ENCODE measurements at regions not wholly inside any gene's neighbourhood (a gene's known extent, or its start where the extent isn't known, plus 50 kb on each side); places are given as distances from the start of the nearest gene placed in this dataset.
"Not testable (repeated sequence)": the region's sequence is repeated elsewhere in the genome, so short reads cannot be mapped to it uniquely, and the experiment has no call there.

DNA sequence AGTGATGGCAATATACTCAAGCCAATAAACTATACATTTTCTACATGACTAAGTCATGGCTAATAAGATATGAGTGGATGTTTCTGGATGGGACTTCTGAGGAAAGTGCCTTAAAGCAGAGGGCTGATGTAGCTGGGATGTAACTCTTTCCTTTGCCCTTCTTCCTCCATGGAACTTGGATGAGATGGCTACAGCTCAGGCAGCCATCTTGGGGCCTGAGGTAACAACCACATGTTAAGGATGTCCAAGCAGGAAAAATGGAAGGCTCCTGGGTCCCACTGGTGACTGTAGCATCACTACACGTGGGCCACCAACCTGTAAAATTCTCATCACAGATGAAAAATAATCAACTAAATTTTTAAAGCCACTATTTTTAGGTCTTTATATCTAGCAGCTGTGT is 54.4 kb upstream of the GRIP1 start:
- no peak for DNase-seq

DNA sequence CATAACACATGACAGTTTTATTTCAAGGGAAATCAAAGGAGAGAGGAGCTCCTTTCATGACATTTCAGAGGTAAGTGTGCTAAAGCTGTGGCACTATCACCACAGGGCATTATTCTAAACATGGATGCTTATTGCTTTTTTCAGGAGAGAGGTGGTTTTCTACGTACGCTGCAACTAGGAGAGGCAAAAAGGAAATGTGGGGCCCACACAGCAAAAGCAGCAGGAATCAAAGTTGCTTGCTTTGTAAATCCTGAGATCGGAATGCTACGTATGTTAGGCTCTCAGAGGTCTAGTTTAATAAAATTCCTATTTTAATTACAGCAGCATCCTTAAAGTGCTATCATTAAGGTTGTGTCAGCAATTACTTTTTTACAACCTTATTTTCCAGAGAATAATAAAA is 55.0 kb upstream of the GRIP1 start:
- no peak for DNase-seq

DNA sequence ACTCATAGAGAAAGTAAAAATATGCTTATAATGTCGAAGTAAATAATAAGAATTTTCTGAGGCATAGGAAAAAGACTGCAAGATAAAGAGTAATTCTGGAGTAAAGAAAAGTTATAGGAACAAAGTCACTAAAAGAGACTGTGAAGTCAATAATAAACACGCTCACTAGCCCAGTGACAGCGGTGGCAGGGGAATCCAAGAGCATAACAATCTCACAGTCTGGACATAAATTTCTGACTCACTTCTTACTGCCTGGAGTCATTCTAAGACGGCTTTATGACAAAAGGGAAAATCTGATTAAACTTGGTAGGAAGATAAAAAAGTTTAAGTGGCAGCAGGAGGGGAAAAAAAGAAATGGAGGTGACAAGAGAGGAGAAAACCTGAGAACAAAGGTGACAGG is 56.4 kb upstream of the GRIP1 start:
- DNase-seq, result no peak

DNA sequence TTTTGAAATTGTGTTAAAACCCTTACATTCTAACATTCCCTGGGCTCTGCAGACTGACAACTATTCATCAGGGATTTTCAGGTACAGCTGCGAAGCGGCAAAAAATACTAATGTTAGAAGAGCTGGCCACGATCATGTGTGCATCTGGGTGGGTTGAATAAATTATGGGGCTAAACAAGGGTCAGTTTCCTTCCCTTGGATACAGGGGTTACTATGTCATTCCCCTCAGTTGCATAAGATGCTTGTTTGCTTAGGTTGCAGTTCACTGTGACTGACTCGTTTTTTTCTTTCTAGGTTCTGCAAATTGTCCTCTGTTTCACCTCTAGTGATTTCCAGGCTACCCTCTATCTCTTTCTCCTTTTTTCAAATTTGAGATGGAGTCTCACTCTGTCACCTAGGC is 58.1 kb upstream of the GRIP1 start:
- no peak for DNase-seq

DNA sequence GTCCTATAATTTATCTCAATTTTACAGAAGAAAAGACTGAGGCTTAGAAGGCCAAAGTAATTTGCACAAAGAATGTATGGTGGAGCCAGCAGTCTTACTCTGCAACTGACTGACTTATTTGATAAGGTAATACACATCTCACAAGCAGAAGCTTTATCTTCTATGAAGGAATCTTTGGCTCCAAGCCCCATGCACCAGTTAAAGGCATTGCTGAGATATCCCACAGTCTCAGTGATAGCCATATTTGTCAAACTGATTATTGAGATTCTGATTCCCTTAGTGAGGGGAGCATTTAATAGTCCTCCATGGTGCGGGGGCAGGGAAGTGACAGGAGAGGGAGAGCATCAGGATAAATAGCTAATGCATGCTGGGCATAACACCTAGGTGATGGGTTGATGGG is 60.4 kb upstream of the GRIP1 start:
- no peak for DNase-seq

DNA sequence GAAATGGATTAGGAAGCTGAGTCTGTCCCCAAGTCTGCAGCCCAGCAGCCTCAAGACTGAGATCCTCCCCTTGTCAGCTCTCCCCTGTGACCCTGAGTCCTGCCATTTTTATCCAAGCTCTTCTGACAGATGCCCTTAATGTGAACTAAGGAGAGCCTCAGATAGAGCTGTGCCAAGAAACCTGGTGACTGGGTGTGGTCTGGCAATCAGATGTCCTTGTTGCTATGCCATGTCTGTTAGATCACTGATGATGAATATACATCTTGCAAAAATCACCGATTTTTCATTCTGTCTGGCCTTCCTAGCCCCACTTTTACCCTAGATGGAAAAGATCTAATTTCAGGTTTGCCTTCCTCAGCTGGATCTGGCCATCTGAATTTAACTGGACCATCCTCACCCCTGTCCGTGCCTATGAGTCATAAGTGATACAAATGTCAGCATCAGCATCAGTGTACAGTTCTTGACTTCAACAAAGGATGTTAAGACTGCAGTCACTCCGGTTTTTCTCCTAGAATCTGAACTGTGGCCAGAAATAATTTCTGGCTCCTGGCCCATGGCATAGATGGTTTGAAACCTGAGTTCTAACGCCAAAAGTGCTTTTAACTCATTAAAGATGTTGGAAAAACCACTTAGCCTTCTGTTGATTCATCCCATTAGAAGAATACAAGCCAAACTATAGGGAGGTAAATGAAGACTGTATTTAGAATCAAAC is 61.2 kb upstream of the GRIP1 start:
- no peak for DNase-seq

DNA sequence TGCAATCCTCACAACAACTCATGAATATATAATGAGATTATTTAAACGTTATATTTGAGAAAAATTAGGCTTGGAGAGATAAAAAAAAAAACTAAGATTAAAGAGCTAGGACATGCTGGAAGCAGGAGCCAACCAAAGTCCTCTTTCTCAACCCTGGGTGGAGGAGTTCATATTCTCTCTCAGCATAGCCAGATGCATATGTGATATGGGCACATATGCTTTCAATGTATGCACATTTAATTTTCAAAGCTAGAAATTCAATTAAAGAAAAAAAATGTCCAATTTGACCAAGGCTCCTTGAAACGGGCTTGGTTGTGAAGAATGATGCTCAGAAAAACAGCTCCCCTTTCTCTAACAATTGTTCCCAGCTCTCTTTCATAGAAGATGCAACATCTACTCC is 61.9 kb upstream of the GRIP1 start:
- no peak for DNase-seq

DNA sequence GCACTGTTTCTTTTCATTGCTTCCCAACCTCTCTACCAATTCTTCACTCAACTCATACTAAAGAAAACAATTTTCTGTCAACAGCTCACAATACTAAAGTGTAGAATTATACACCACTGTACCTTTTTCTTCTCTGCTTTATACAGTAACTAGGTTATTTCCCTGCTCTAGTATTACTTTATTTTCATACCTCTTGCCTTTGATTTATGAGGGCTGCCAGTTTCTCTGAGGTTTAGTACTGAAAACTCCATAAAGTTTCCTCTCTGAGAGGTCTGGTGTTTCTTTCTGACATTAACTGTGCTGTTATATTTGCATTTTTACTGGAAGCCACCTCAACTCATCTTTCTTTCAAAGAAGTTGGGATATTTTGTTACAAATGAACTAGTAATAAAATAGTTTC is 63.0 kb upstream of the GRIP1 start:
- no peak for DNase-seq

DNA sequence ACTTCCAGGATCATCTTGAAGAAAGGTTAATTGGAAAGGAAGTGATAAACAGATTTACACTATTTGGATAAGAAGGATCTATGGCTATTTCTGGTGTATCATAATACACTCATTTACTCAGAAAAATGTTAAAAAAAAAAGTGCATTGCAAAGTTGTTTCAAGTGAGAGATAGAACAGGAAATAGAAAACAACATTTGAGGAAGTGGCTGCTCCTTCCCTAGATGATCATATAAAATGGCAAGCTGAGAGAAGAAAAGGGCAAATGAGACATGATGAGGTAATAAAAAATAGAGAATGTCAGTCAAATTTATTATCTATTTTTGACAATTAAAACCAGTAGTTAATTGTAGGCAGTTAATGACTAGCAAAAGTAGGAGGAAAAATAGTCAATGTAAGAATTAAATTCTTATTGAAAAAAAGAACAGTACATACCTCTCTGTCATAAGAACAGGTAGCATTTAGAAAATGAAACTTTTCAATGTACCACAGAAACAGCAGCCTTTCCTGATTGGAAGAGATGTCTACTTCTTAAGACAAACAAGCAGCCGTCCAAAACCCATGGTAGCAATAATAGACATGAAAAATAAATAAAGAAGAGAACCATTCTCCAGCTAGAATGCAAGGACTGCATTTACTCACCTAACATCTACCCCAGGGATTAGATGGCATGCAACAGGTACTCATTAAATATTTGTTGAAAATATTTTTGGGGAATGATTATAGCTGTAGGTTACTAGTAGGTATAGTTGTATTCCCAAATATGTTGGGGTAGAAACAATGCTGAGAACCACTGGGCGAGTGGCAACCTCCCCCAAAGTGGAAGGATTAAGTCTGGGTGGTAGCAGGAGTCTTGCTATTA is 63.9 kb upstream of the GRIP1 start:
- no peak for DNase-seq

DNA sequence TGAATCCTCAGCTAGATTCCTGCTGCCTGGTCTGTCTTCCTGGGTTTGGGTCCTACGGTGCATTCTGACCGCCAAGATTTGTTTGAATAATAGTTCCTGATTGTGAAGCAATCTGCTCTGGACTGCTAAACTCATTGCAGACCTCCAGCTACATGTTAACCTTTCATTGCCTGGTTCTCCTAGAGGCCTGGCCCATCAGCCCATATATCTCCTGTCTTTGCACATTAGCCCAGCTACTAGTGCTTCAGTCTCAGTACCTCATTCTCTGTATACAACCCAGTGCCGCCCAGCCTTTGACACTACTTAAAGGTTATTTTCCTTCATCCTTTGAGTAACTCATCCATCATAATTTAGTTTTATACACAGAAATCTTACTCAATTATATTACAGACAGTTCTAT is 65.6 kb upstream of the GRIP1 start:
- DNase-seq, result no peak

DNA sequence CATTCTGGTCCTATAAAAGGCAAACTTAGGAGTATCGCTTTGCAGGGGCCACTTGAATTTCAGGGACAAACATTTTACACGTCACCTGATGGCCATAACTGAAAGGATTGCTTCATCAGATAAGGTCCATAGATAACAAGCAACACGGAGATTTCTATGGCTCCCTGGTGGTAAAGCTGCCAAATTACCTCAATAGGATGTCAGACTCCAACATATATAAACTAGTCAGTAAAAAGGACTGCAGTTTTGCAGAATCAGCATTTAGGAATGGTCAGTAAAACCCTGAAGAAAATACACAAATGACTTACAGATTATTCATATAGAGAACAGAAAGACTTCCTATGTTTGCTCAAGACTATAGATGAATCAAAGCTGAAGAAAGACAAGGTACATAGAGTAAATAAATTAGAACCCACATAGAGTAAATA is 66.1 kb upstream of the GRIP1 start:
- DNase-seq, result no peak

DNA sequence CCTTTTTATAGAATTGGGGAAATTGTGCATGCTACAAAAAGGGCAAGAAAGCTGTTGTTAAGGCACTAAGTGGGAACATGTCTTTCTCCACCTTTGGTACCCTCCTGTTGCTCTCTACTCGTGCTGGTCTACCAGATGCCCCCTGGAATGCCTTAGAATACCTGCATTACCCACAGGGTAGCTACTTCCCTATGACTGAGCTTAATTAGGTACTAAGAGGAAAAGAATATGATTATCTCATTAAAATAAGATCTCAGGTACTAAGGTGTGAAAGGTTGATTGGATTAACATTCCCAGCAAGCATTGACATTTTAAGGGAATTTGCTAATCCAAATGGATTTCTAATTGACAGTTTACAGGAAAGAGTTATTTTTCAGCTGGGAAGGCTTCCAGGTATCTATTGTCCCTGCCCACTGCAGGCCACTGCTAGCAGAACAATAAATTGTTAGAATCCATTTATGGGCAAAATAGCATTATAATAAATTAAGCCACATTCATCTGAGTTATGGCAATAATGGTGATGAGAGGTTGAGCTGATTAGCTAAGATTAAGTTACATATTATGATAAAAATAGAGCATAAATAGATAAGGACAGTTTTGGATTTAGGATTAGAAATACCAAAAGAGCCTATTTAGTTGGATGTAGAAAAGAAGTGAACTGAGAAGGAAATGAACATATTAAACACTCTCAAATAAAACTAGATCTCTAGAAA is 67.8 kb upstream of the GRIP1 start:
- no peak for DNase-seq

DNA sequence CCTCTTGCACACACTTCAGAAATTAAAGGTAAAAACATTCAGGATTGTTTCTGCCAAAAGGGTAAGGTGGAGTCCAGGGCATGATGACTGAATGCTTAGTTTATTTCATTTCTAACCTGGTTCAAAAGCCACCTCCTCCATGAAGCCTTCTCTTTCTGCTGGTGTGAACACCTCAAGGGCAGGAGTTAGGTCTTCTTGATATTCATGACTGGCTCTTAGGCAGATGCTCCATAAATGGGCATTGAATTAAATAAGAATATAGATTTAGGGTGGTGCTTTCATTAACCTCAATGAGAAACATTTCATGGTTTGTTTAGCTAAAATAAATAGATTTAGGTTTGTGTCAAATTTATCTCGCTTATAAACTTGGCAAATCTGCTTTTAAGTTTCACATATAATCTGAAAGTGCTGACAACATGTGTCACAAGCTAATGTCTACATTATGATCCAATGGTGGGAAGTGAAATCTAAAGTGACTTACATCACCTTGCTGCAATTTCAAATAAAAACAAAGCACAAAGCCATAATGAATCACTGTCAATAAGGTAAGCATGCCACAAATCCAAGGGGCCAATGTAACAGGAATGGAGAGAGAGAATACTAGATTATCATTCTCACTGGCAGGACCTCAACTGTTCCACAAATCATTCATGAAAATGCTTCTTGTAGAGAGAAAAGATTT is 72.7 kb upstream of the GRIP1 start:
- no peak for DNase-seq

DNA sequence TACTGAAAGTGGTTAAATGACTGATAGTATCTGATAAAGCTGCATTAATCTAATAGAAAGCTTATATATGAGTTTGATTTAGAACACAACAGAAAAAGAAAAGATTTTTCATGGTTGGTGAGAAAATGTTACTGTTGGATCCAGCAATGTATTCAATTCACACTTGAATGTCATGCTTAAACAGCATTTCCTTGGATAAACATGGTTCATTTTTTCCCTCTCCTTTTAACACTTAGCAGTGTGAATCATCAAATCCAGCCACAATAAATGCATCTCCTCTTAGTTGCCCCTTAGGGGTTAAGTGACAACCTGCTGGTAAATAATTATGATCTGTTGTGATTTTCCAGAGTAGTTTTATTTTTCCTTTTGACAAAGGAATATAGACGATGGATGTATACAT is 74.9 kb upstream of the GRIP1 start:
- no peak for DNase-seq

DNA sequence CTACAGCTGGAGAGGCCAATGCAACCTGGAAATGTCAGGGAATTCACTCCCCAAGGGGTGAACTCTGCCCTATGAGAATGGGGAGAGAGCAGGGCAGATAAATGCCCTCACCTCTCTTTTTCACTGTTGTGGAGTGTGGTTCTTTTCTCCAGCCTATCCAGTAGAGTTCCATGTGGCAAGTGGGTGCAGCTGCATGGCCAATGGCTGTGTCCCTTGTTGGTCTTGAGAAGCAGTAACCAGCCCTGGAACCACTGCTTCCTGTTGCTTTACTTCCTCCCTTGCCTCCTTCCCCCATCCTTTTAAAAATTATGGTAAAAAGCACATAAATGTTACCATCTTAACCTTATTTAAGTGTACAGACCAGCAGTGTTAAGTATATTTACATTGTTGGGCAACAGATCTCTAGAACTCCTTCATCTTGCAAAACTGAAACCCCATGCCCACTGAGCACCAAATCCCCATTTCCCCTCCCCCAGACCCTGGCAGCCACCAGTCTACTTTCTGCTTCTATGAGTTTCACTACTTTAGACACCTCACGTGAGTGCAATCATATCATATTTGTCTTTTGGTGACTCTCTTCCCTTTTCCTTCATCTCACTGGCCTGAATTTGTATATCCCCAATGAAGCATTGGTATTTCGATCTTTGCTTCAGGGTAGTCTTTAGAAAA is 77.0 kb upstream of the GRIP1 start:
- no peak for DNase-seq

DNA sequence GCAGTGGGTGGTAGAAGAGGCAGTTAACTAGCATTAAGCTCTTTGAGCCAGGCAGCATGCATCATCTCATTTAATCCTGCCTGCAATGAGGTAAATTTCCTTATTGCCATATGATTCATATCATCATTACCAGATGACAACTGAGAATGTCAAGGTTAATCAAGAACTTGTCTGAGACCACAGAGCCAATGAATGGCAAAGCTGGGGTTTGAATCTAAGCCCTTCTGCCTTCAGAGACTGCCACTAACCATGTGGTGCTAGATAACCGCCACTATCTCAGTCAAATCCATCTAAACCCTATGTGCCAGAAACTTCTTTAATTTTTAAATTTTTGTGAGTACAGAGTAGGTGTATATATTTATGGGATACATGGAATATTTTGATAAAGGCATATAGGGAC is 77.8 kb upstream of the GRIP1 start:
- no peak for DNase-seq

DNA sequence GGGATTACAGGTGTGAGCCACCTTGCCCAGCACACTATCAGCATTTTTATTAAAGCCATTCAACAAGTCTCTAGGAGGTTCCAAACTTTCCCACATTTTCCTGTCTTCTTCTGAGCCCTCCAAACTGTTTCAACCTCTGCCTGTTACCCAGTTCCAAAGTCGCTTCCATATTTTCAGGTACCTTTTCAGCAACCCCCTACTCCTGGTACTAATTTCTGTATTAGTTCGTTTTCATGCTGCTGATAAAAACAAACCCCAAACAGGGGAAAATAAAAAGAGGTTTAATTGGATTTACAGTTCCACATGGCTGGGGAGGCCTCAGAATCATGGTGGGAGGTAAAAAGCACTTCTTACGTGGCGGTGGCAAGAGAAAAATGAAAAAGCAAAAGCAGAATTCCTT is 81.2 kb upstream of the GRIP1 start:
- not testable (repeated sequence) for DNase-seq

DNA sequence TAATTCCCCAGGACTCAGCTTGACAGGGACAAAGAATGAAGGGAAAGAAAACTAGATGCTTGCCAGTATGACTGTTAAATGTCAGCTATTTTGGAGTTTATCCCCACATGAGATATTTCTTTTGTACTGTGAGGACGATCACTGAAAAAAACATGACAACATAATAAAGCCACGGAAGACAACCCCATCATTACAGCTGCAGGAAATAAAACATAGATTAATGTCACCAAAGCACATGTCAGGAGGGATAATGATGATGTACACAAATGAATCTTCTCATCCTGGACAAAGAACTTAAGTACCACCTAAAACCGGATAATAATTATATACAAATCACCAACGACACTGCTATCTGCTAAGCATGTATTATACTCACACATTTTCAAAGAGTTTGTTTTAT is 84.6 kb upstream of the GRIP1 start:
- no peak for DNase-seq

DNA sequence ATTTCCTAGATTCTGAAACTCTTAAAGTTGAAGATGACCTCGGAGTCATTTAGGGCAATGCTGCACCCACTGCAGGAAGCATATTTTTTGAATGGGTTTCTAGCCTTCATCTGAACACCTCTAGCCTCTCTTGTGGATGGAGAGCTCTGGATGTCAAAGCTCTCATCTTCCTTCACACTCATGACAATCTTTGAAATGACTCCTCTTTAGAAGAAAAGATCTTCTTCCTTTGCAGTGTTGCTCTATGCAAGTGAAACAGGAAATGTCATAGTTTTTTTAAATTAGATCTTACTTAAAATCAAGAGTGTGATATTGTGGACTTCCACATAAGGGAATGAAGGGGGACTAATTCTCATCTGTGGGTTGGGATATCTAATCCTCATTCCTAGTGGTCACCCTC is 86.3 kb upstream of the GRIP1 start:
- no peak for DNase-seq

DNA sequence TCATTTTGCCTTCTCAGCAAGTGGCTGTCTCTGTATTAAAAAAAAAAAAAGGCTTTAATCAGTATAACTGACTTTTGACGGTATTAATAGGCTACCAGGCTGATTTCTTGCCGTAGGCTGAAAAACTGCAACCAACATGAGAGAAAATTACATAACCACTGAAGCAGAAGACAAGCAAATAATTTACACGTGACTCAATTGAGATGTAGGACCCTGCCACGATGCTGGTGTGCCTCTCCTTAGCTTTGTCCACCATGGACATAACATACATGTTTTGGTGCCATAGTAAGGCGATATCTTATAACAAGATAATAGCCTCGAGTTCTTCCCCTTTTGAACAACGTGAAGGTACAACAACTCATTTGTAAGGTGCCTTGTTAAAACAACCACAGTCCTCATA is 88.7 kb upstream of the GRIP1 start:
- DNase-seq, result no peak

DNA sequence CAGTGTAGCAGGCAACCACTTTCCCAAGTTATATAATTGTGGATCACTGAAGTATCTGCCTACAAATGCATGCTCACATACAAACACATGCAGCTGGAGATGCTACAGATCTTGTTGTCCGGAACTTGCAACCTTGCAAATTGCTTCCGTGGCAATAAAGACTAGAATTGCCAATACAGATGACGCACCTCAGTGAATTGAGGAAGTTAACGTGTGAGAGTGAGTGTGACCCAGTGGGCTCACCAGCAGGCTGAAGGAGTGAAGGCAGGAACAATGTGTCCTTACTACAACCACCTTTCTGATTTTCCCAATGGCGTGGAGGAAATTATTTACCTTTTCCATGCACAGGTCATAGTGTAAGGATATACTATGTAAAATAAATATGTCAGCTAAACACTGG is 89.4 kb upstream of the GRIP1 start:
- DNase-seq, result no peak

DNA sequence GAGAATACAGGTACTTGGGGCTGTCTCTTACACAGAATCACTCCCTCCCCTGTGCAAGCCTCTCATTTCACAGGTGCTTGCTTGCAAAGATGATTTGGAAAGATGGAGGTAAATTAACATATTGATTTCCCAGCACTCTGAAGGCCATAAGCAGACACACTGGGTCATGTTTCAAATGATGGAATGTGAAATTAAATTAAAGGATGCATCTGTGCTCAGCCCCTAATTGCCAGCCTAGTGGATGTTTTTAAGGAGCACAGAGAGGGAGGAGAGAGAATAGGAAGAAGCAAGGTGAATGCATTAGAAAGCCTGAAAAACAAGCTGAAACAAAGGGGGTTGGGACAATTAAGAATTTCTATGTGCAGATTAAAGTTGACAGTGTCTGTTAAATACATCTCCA is 96.1 kb upstream of the GRIP1 start:
- no peak for DNase-seq

DNA sequence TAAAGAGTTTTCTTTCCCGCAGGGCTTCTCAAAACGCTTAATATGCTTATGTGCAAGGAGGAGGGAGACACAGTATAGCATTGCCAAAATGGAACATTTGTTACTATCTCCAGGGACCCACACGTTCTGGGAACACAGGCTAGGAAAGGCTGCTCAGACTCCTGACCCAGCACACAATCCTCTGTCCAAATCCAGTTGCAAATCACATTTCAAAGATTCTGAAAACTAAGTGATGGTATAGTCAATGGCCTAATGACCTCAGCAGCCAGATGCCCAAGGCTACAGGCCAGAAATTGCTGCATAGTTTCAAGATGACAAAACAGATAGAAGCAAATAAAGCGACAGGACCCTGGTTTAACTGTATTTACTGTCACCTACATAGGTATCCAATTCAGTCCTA is 97.0 kb upstream of the GRIP1 start:
- no peak for DNase-seq

Data from activated effector memory CD4-positive, alpha-beta T cell treated with anti-CD3 and anti-CD28 coated beads, Interleukin-2, amount 50 U/mL, for 16 hours (primary cell).